OCI-LY7 (cell line): ENCODE measurements at regions not wholly inside any gene's neighbourhood (a gene's known extent, or its start where the extent isn't known, plus 50 kb on each side); places are given as distances from the start of the nearest gene placed in this dataset.
"Not testable (repeated sequence)": the region's sequence is repeated elsewhere in the genome, so short reads cannot be mapped to it uniquely, and the experiment has no call there.

Experiments used
- BruUV-seq: library from RNA; stranded (reverse); fragments of 400-500 nt; replicated peaks from 2 replicates; lab custom pipeline; 2021; lab: Mats Ljungman, UMichigan
- CTCF ChIA-PET: fragments of 300-600 bp; sonication (Branson Sonifier 250); formaldehyde crosslinking; loops from one replicate; lab custom pipeline; 2022; ENCODE audit warnings: antibody characterized with exemption; ENCODE audit not compliant: unreplicated experiment; lab: Charles Lee
- POLR2A ChIA-PET: fragments of 300-600 bp; sonication (Branson Sonifier 250); formaldehyde crosslinking; loops from one replicate; lab custom pipeline; 2022; ENCODE audit warnings: antibody characterized with exemption; lab: Charles Lee
- DNase-seq: peaks from one replicate; pipeline ENCODE4 v3.0.0-alpha.2; 2015; ENCODE audit warnings: low spot score
- H2AFZ ChIP-seq: fragments of 200-600 bp; sonication (generic), shearing (Covaris generic); 2 replicates; pipeline ENCODE4 v1.6.1; 2014; ENCODE audit warnings: mild to moderate bottlenecking, antibody characterized with exemption, low read length, moderate library complexity
- H3K27ac ChIP-seq: fragments of 200-600 bp; sonication (generic); 2 replicates; pipeline ENCODE4 v1.5.1; 2014; ENCODE audit warnings: mixed run types, low read depth, mild to moderate bottlenecking, moderate library complexity, low read length, inconsistent platforms; ENCODE audit not compliant: poor library complexity, severe bottlenecking
- H3K36me3 ChIP-seq: fragments of 200-600 bp; sonication (generic); 2 replicates; pipeline ENCODE4 v1.6.1; 2014; ENCODE audit warnings: mild to moderate bottlenecking, antibody characterized with exemption, low read length, moderate library complexity, mixed read lengths; ENCODE audit not compliant: insufficient read depth
- H3K4me1 ChIP-seq: fragments of 200-600 bp; sonication (generic); 2 replicates; pipeline ENCODE4 v1.5.1; 2014; ENCODE audit warnings: mild to moderate bottlenecking, low read length; ENCODE audit not compliant: insufficient read depth, poor library complexity, severe bottlenecking
- H3K4me2 ChIP-seq: fragments of 200-600 bp; sonication (generic); 2 replicates; pipeline ENCODE4 v1.6.1; 2014; ENCODE audit warnings: mild to moderate bottlenecking, low read length
- H3K4me3 ChIP-seq: fragments of 200-600 bp; sonication (generic); 2 replicates; pipeline ENCODE4 v1.5.1; 2014; ENCODE audit warnings: mild to moderate bottlenecking, low read depth, low read length; ENCODE audit not compliant: poor library complexity, severe bottlenecking
- H3K79me2 ChIP-seq: fragments of 200-600 bp; sonication (generic); 2 replicates; pipeline ENCODE4 v1.6.1; 2016; ENCODE audit warnings: low read depth, mild to moderate bottlenecking, low read length, moderate library complexity, mixed read lengths; ENCODE audit not compliant: insufficient read depth
- H3K9me2 ChIP-seq: fragments of 200-600 bp; sonication (generic); 2 replicates; pipeline ENCODE4 v1.6.1; 2016; ENCODE audit warnings: mild to moderate bottlenecking, low read length, mixed read lengths; ENCODE audit not compliant: insufficient read depth
- H3K9me3 ChIP-seq: fragments of 200-600 bp; sonication (generic); 2 replicates; pipeline ENCODE4 v1.6.1; 2014; ENCODE audit warnings: mild to moderate bottlenecking, mixed run types, low read length, mixed read lengths
- H4K20me1 ChIP-seq: fragments of 200-600 bp; sonication (generic); 2 replicates; pipeline ENCODE4 v1.6.1; 2014; ENCODE audit warnings: mild to moderate bottlenecking, antibody characterized with exemption, low read length, moderate library complexity, mixed read lengths; ENCODE audit not compliant: insufficient read depth
- CTCF ChIP-seq: fragments of 200-600 bp; sonication (generic); conservative IDR thresholded peaks from 2 replicates; pipeline ENCODE4 v1.5.1; 2014; ENCODE audit warnings: mild to moderate bottlenecking, antibody characterized with exemption, low read length, moderate library complexity, mixed read lengths
- EZH2phosphoT487 ChIP-seq: fragments of 200-600 bp; sonication (generic); IDR thresholded peaks from 2 replicates; pipeline ENCODE4 v1.6.1; 2018; ENCODE audit warnings: low read depth, borderline replicate concordance, mild to moderate bottlenecking, mixed run types, antibody characterized with exemption, low read length, moderate library complexity, mixed read lengths
- intact Hi-C: fragments of 100-400 bp; cut with micrococcal nuclease; formaldehyde crosslinking; loops from one replicate; pipeline ENCODE4 v1.10.0; 2022; ENCODE audit not compliant: unreplicated experiment

GRCh38 chr12:131391399-131391798 lies 319.5 kb upstream of the SFSWAP start:
- H3K36me3 ChIP-seq, result no peaks in the 10 kb centered on the region
- H3K9me2 ChIP-seq, result no peaks in the 10 kb centered on the region
- H3K9me3 ChIP-seq, result no peaks in the 10 kb centered on the region
- no peak overlapping the region for H2AFZ ChIP-seq
- no peak overlapping the region for H3K4me2 ChIP-seq
- ChIA-PET CTCF (no interaction called here), POLR2A (no interaction called here)
- intact Hi-C loops, result no loop called here
- BruUV-seq, result no TSS peak
- TF ChIP-seq CTCF, result no peak
- no peak for TF ChIP-seq EZH2phosphoT487
- H3K4me1 ChIP-seq, result no peaks in the 10 kb centered on the region
- no peak for DNase-seq
- no peak overlapping the region for H3K27ac ChIP-seq
- no peak overlapping the region for H3K4me3 ChIP-seq
- H4K20me1 ChIP-seq, result no peaks in the 10 kb centered on the region
- no peaks in the 10 kb centered on the region for H3K79me2 ChIP-seq

- H3K4me3 ChIP-seq, H3K4me2 ChIP-seq, H4K20me1 ChIP-seq, H3K36me3 ChIP-seq, DNase-seq, intact Hi-C loops, BruUV-seq, H3K9me2 ChIP-seq, H3K27ac ChIP-seq, H3K4me1 ChIP-seq, CTCF ChIA-PET, POLR2A ChIA-PET, H3K79me2 ChIP-seq, H3K9me3 ChIP-seq, H2AFZ ChIP-seq: not testable (repeated sequence)
Observed at GRCh38 chr12:131394752-131395151, 316.1 kb upstream of the SFSWAP start.

GRCh38 chr12:131395209-131395684 lies 315.6 kb upstream of the SFSWAP start:
- DNase-seq, H3K4me1 ChIP-seq, H3K79me2 ChIP-seq, H3K9me2 ChIP-seq, H3K36me3 ChIP-seq, intact Hi-C loops, H3K9me3 ChIP-seq, POLR2A ChIA-PET, H3K27ac ChIP-seq, H4K20me1 ChIP-seq, BruUV-seq, CTCF ChIA-PET, H2AFZ ChIP-seq, H3K4me2 ChIP-seq, H3K4me3 ChIP-seq: not testable (repeated sequence)

GRCh38 chr12:131395971-131396573 lies 314.8 kb upstream of the SFSWAP start:
- no peaks in the 10 kb centered on the region for H3K9me2 ChIP-seq
- no peak for DNase-seq
- H3K9me3 ChIP-seq, result peaks cover 6% of the 10 kb centered on the region; the same call in 1 of the 2 replicates
- ChIA-PET POLR2A (no interaction called here), CTCF (no interaction called here)
- H2AFZ ChIP-seq, result no peak overlapping the region
- no peaks in the 10 kb centered on the region for H3K36me3 ChIP-seq
- no TSS peak for BruUV-seq
- H3K27ac ChIP-seq, result no peak overlapping the region
- H3K79me2 ChIP-seq, result no peaks in the 10 kb centered on the region
- TF ChIP-seq CTCF (no peak), EZH2phosphoT487 (no peak)
- H3K4me2 ChIP-seq, result no peak overlapping the region
- H3K4me1 ChIP-seq, result no peaks in the 10 kb centered on the region
- intact Hi-C loops, result no loop called here
- H4K20me1 ChIP-seq, result no peaks in the 10 kb centered on the region
- H3K4me3 ChIP-seq, result no peak overlapping the region
